GM23338 (cell line): ENCODE measurements at regions not wholly inside any gene's neighbourhood (a gene's known extent, or its start where the extent isn't known, plus 50 kb on each side); places are given as distances from the start of the nearest gene placed in this dataset.

Experiments
- CREB1 ChIP-seq: fragments of 250-450 bp; sonication (Bioruptor Pico); IDR thresholded peaks from 2 replicates; pipeline ENCODE4 v1.5.0; 2020; ENCODE audit warnings: low read depth, mild to moderate bottlenecking, moderate library complexity
- CTCF ChIP-seq, 2 experiments: fragments of 200-600 bp in 1 of 2; sonication (generic) in 1 of 2; conservative IDR thresholded peaks; 2 replicates each; pipeline versions ENCODE4 v1.5.1 to v1.6.1; 2016 to 2017; ENCODE audit warnings: antibody characterized with exemption in 2 of 2, low read depth in 2 of 2, mild to moderate bottlenecking in 2 of 2, moderate library complexity in 1 of 2
- EZH2 ChIP-seq: fragments of 200-600 bp; sonication (generic); IDR thresholded peaks from one replicate; pipeline ENCODE4 v1.8.0; 2017; ENCODE audit warnings: antibody characterized with exemption, mild to moderate bottlenecking, low read depth; ENCODE audit not compliant: unreplicated experiment
- EZH2phosphoT487 ChIP-seq: fragments of 200-600 bp; sonication (generic); IDR thresholded peaks from one replicate; pipeline ENCODE4 v1.8.1; 2018; ENCODE audit warnings: antibody characterized with exemption; ENCODE audit not compliant: unreplicated experiment
- JUNB ChIP-seq: IDR thresholded peaks from one replicate; pipeline ENCODE4 v1.6.1; 2016; ENCODE audit warnings: antibody characterized with exemption; ENCODE audit not compliant: unreplicated experiment
- POLR2AphosphoS5 ChIP-seq: IDR thresholded peaks from 2 replicates; pipeline ENCODE4 v1.6.1; 2016; ENCODE audit warnings: antibody characterized with exemption, low read depth
- REST ChIP-seq: IDR thresholded peaks from one replicate; pipeline ENCODE4 v1.6.1; 2018; ENCODE audit warnings: antibody characterized with exemption; ENCODE audit not compliant: unreplicated experiment
- ZNF331 ChIP-seq: fragments of 250-450 bp; sonication (Bioruptor Pico); IDR thresholded peaks from 2 replicates; pipeline ENCODE4 v1.5.0; 2020; ENCODE audit warnings: low read depth, mild to moderate bottlenecking, moderate library complexity

GRCh38 chr3:103924544-103924943 lies 1442.2 kb upstream of the ALCAM start:
- TF ChIP-seq CTCF (conservative IDR thresholded peaks at IDR 0.05; ENCODE audit: low read depth in 2 of 2) = no peak
- no peak for TF ChIP-seq POLR2AphosphoS5
- no peak for TF ChIP-seq EZH2
- TF ChIP-seq REST = no peak
- no peak for TF ChIP-seq EZH2phosphoT487
- TF ChIP-seq JUNB = no peak
- TF ChIP-seq CREB1 (CRISPR knock-in tag) = no peak
- no peak for TF ChIP-seq ZNF331
